Astrocyte (in vitro differentiated cells and primary cell): ENCODE measurements at regions not wholly inside any gene's neighbourhood (a gene's known extent, or its start where the extent isn't known, plus 50 kb on each side); places are given as distances from the start of the nearest gene placed in this dataset.

ENCODE experiments used
- DNase-seq: peaks from one replicate; pipeline ENCODE4 v3.0.0-alpha.2; 2010; ENCODE audit warnings: low read depth
- FAIRE-seq: peaks from 2 replicates; lab custom pipeline; 2011; peaks lifted over from hg19 to GRCh38; lab: Jason Lieb, UNC
- H2AFZ ChIP-seq: 2 replicates; pipeline ENCODE4 v1.6.0; 2012; ENCODE audit warnings: low read depth, low read length, inconsistent platforms
- H3K27ac ChIP-seq: 2 replicates; pipeline ENCODE4 v1.5.1; 2011; ENCODE audit warnings: low read depth, low read length, inconsistent platforms
- H3K27me3 ChIP-seq: 2 replicates; pipeline ENCODE4 v1.6.0; 2011; ENCODE audit warnings: low read length, inconsistent platforms; ENCODE audit not compliant: insufficient read depth
- H3K36me3 ChIP-seq: 2 replicates; pipeline ENCODE4 v1.5.1; 2011; ENCODE audit warnings: low read length, inconsistent platforms; ENCODE audit not compliant: insufficient read depth
- H3K4me1 ChIP-seq: 2 replicates; pipeline ENCODE4 v1.5.1; 2011; ENCODE audit warnings: low read length, inconsistent platforms; ENCODE audit not compliant: insufficient read depth
- H3K4me2 ChIP-seq: 2 replicates; pipeline ENCODE4 v1.6.0; 2012; ENCODE audit warnings: low read length, inconsistent platforms
- H3K4me3 ChIP-seq: 2 replicates; pipeline ENCODE4 v1.5.1; 2011; ENCODE audit warnings: low read depth, mild to moderate bottlenecking, low read length, inconsistent platforms; ENCODE audit not compliant: insufficient read depth
- H3K79me2 ChIP-seq: 2 replicates; pipeline ENCODE4 v1.6.0; 2012; ENCODE audit warnings: mild to moderate bottlenecking, low read length, inconsistent platforms; ENCODE audit not compliant: insufficient read depth
- H3K9ac ChIP-seq: 2 replicates; pipeline ENCODE4 v1.6.0; 2012; ENCODE audit warnings: mild to moderate bottlenecking, low read length, inconsistent platforms
- H3K9me3 ChIP-seq: 2 replicates; pipeline ENCODE4 v1.5.1; 2012; ENCODE audit warnings: low read depth, mild to moderate bottlenecking, low read length, inconsistent platforms; ENCODE audit not compliant: insufficient read depth
- H4K20me1 ChIP-seq: 2 replicates; pipeline ENCODE4 v1.6.0; 2012; ENCODE audit warnings: low read length, inconsistent platforms; ENCODE audit not compliant: insufficient read depth
- H3K27ac Mint-ChIP-seq: one replicate; pipeline ENCODE4 v1.8.0; 2021; ENCODE audit warnings: mild to moderate bottlenecking, mixed read lengths; ENCODE audit not compliant: unreplicated experiment
- H3K27me3 Mint-ChIP-seq: one replicate; pipeline ENCODE4 v1.8.0; 2021; ENCODE audit warnings: low read depth, mixed read lengths; ENCODE audit not compliant: unreplicated experiment
- H3K36me3 Mint-ChIP-seq: one replicate; pipeline ENCODE4 v1.8.0; 2021; ENCODE audit warnings: low read depth, mixed read lengths; ENCODE audit not compliant: unreplicated experiment
- H3K4me1 Mint-ChIP-seq: one replicate; pipeline ENCODE4 v1.8.0; 2021; ENCODE audit warnings: low read depth, mixed read lengths; ENCODE audit not compliant: unreplicated experiment
- H3K4me3 Mint-ChIP-seq: one replicate; pipeline ENCODE4 v1.8.0; 2021; ENCODE audit warnings: mild to moderate bottlenecking, moderate library complexity, mixed read lengths; ENCODE audit not compliant: unreplicated experiment
- H3K9me3 Mint-ChIP-seq: one replicate; pipeline ENCODE4 v1.8.0; 2021; ENCODE audit warnings: mild to moderate bottlenecking, mixed read lengths; ENCODE audit not compliant: unreplicated experiment
- EZH2 ChIP-seq: IDR thresholded peaks from 2 replicates; pipeline ENCODE4 v1.6.1; 2012; ENCODE audit warnings: mild to moderate bottlenecking, low read length, inconsistent platforms; ENCODE audit not compliant: insufficient read depth
- TF ChIP-seq, protein P1 (sequence below): IDR thresholded peaks from 2 replicates; pipeline ENCODE4 v1.5.1; 2011; ENCODE audit warnings: low read depth, mild to moderate bottlenecking, inconsistent platforms, low read length, moderate library complexity; ENCODE audit not compliant: insufficient read depth

DNA sequence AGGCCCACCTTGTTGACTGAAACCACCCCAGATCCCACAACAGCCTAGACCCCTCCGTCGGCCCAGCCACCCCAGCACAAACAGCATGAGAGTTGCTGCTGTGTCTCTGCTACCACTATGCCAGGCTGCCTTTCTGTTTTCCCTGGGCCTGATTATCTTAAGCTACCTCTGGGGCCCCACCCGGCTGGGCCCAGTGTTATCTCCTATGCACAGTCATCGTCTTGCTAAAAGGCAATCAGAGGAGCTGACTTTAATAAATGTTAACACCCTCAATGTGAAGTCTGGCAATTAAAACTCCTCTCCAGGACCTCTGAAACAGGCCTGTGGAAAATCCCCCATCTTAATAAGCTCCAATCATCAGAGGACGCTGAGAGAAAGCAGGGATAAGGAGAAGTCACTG is 144.9 kb downstream of the FAM114A2 start:
- Mint-ChIP-seq H3K4me3 (peak overlapping the region; percentile 5), H3K27ac (no peak overlapping the region), H3K4me1 (peaks cover 10% of the 10 kb centered on the region), H3K9me3 (no peaks in the 10 kb centered on the region), H3K27me3 (peaks cover 10% of the 10 kb centered on the region), H3K36me3 (no peaks in the 10 kb centered on the region)
- DNase-seq (no peak), FAIRE-seq (no peak)
- H3K4me2 ChIP-seq, result no peak overlapping the region
- no peak overlapping the region for H3K9ac ChIP-seq
- H3K36me3 ChIP-seq, result no peaks in the 10 kb centered on the region
- H3K79me2 ChIP-seq, result no peaks in the 10 kb centered on the region
- H3K27me3 ChIP-seq, result no peaks in the 10 kb centered on the region
- no peaks in the 10 kb centered on the region for H4K20me1 ChIP-seq
- no peaks in the 10 kb centered on the region for H3K9me3 ChIP-seq
- TF ChIP-seq EZH2, result no peak
- TF ChIP-seq, protein P1, sequence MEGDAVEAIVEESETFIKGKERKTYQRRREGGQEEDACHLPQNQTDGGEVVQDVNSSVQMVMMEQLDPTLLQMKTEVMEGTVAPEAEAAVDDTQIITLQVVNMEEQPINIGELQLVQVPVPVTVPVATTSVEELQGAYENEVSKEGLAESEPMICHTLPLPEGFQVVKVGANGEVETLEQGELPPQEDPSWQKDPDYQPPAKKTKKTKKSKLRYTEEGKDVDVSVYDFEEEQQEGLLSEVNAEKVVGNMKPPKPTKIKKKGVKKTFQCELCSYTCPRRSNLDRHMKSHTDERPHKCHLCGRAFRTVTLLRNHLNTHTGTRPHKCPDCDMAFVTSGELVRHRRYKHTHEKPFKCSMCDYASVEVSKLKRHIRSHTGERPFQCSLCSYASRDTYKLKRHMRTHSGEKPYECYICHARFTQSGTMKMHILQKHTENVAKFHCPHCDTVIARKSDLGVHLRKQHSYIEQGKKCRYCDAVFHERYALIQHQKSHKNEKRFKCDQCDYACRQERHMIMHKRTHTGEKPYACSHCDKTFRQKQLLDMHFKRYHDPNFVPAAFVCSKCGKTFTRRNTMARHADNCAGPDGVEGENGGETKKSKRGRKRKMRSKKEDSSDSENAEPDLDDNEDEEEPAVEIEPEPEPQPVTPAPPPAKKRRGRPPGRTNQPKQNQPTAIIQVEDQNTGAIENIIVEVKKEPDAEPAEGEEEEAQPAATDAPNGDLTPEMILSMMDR, result no peak
- no peak overlapping the region for H2AFZ ChIP-seq
- no peak overlapping the region for H3K27ac ChIP-seq
- no peaks in the 10 kb centered on the region for H3K4me1 ChIP-seq
- no peak overlapping the region for H3K4me3 ChIP-seq

- Histone ChIP-seq H2AFZ (no peak overlapping the region), H3K4me2 (no peak overlapping the region), H3K4me3 (no peak overlapping the region), H3K9ac (no peak overlapping the region), H3K36me3 (no peaks in the 10 kb centered on the region), H4K20me1 (no peaks in the 10 kb centered on the region), H3K9me3 (no peaks in the 10 kb centered on the region), H3K4me1 (no peaks in the 10 kb centered on the region), H3K79me2 (no peaks in the 10 kb centered on the region), H3K27me3 (no peaks in the 10 kb centered on the region), H3K27ac (no peak overlapping the region)
- peaks cover 7% of the 10 kb centered on the region for H3K27me3 Mint-ChIP-seq
- FAIRE-seq, result no peak
- no peaks in the 10 kb centered on the region for H3K36me3 Mint-ChIP-seq
- H3K4me1 Mint-ChIP-seq, result peaks cover 5% of the 10 kb centered on the region
- no peaks in the 10 kb centered on the region for H3K9me3 Mint-ChIP-seq
- no peak overlapping the region for H3K27ac Mint-ChIP-seq
- TF ChIP-seq, protein P1, result no peak
- no peak for TF ChIP-seq EZH2
- no peak overlapping the region for H3K4me3 Mint-ChIP-seq
- no peak for DNase-seq
These were observed 147.3 kb downstream of the FAM114A2 start for GRCh38 chr5:153891394-153891793.

DNA sequence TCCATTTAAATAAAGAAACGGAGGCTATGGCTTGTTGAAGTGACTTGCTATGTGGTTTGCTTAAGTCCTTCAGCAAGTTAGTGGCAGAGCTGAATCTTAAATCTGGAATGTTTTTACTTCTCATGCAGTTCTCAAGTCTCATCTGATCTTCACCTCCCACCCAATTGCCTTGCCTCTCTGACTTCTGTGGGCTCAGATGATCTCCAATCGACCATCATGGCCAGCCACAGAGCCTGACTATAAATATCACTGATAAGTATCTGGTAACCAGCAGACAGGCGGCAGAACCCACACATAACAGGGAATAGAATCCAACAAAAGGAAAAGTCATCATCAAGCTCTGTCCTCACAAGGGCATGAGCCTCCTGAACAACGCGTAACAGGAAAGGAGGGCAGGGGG is 149.9 kb downstream of the FAM114A2 start:
- Histone ChIP-seq H3K9ac (no peak overlapping the region), H3K36me3 (no peaks in the 10 kb centered on the region), H4K20me1 (no peaks in the 10 kb centered on the region), H3K27ac (no peak overlapping the region), H3K4me1 (no peaks in the 10 kb centered on the region), H3K9me3 (no peaks in the 10 kb centered on the region), H3K79me2 (no peaks in the 10 kb centered on the region), H3K4me2 (no peak overlapping the region), H3K27me3 (no peaks in the 10 kb centered on the region), H2AFZ (no peak overlapping the region), H3K4me3 (no peak overlapping the region)
- Mint-ChIP-seq H3K4me1 (peaks cover 5% of the 10 kb centered on the region), H3K27ac (no peak overlapping the region), H3K27me3 (peaks cover 9% of the 10 kb centered on the region), H3K4me3 (no peak overlapping the region), H3K9me3 (no peaks in the 10 kb centered on the region), H3K36me3 (no peaks in the 10 kb centered on the region)
- FAIRE-seq (no peak), DNase-seq (no peak)
- no peak for TF ChIP-seq EZH2
- TF ChIP-seq, protein P1, result no peak
